OCI-LY7 (cell line): ENCODE measurements at regions not wholly inside any gene's neighbourhood (a gene's known extent, or its start where the extent isn't known, plus 50 kb on each side); places are given as distances from the start of the nearest gene placed in this dataset.

Source experiments
- EZH2phosphoT487 ChIP-seq: fragments of 200-600 bp; sonication (generic); IDR thresholded peaks from 2 replicates; pipeline ENCODE4 v1.6.1; 2018; ENCODE audit warnings: low read depth, borderline replicate concordance, mild to moderate bottlenecking, mixed run types, antibody characterized with exemption, low read length, moderate library complexity, mixed read lengths
- TF ChIP-seq, protein P1 (sequence below): fragments of 200-600 bp; sonication (generic); conservative IDR thresholded peaks from 2 replicates; pipeline ENCODE4 v1.5.1; 2014; ENCODE audit warnings: mild to moderate bottlenecking, antibody characterized with exemption, low read length, moderate library complexity, mixed read lengths

DNA sequence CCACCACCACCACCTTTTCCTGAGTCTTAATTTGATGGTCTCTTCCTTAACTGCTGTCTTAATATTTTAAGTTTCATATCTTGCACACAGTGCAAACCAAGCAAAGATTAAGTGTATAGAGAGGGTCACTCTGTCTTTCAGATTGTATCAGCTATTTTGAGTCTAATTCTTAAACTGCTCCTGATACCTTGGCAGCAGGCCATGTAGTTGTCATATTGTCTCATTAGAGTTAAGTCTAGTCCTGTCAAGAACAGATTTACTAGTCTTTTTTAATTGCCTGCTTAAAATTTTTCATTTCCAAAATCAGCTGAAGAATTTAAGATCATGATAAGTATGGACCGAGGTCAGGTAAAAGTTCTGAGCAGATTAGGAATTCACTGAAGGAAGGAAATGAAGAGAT is 51.5 kb downstream of the FHIP1A start:
- TF ChIP-seq EZH2phosphoT487, result no peak
- TF ChIP-seq, protein P1, sequence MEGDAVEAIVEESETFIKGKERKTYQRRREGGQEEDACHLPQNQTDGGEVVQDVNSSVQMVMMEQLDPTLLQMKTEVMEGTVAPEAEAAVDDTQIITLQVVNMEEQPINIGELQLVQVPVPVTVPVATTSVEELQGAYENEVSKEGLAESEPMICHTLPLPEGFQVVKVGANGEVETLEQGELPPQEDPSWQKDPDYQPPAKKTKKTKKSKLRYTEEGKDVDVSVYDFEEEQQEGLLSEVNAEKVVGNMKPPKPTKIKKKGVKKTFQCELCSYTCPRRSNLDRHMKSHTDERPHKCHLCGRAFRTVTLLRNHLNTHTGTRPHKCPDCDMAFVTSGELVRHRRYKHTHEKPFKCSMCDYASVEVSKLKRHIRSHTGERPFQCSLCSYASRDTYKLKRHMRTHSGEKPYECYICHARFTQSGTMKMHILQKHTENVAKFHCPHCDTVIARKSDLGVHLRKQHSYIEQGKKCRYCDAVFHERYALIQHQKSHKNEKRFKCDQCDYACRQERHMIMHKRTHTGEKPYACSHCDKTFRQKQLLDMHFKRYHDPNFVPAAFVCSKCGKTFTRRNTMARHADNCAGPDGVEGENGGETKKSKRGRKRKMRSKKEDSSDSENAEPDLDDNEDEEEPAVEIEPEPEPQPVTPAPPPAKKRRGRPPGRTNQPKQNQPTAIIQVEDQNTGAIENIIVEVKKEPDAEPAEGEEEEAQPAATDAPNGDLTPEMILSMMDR, result no peak
